ENCODE measurements at regions not wholly inside any gene's neighbourhood (a gene's known extent, or its start where the extent isn't known, plus 50 kb on each side); places are given as distances from the start of the nearest gene placed in this dataset.

DNA sequence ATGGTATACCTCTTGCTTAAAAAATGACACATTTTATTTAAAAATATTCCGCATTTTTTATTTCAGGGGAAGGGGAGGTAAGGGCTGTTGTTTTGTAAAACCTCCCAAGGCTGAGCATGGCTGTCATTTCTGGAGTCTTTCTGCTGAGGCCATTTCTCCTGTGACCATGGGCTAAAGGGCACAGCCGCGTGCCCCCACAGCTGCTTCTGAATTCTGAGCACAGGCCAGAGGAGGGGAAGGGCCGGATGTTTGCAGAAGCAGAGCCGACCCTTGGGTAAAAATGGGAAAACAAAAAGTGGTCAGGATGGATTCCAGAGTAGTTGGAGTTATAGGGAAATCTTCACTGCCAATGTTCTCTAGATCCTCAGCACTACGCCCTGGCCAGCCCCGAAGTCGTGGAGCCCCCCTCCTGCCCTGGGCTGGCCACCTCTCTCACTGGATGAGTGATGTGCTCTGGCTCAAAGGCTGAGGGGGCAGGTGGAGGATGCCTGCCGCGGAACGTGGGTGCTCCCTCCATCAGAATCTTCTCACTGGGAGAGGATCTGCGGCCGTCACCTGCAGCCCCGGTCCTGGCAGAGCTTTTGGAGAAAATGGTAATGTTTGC, 131.3 kb upstream of the ZEB1 start:
- Histone ChIP-seq H3K4me1 (ENCODE audit: control insufficient read depth, insufficient read depth, low read length) (no peaks in the 10 kb centered on the region), H3K27ac (ENCODE audit: low read depth, low read length) (no peak overlapping the region), H3K36me3 (ENCODE audit: control insufficient read depth, insufficient read depth, low read length) (no peaks in the 10 kb centered on the region), H3K27me3 (ENCODE audit: control insufficient read depth, insufficient read depth, low read length) (no peaks in the 10 kb centered on the region), H3K9me3 (ENCODE audit: control insufficient read depth, insufficient read depth, low read length) (no peaks in the 10 kb centered on the region), H3K9ac (ENCODE audit: low read depth, low read length) (no peak overlapping the region), H3K4me3 (ENCODE audit: low read depth, low read length) (no peak overlapping the region)

- no peak overlapping the region for H3K27ac ChIP-seq (ENCODE audit: low read depth, low read length)
- no peaks in the 10 kb centered on the region for H3K27me3 ChIP-seq (ENCODE audit: control insufficient read depth, insufficient read depth, low read length)
- no peaks in the 10 kb centered on the region for H3K9me3 ChIP-seq (ENCODE audit: control insufficient read depth, insufficient read depth, low read length)
- no peaks in the 10 kb centered on the region for H3K36me3 ChIP-seq (ENCODE audit: control insufficient read depth, insufficient read depth, low read length)
- no peak overlapping the region for H3K9ac ChIP-seq (ENCODE audit: low read depth, low read length)
- H3K4me1 ChIP-seq (ENCODE audit: control insufficient read depth, insufficient read depth, low read length) = no peaks in the 10 kb centered on the region
- no peak overlapping the region for H3K4me3 ChIP-seq (ENCODE audit: low read depth, low read length)
Measured at GRCh38 chr10:31188792-31189406, 130.1 kb upstream of the ZEB1 start.

DNA sequence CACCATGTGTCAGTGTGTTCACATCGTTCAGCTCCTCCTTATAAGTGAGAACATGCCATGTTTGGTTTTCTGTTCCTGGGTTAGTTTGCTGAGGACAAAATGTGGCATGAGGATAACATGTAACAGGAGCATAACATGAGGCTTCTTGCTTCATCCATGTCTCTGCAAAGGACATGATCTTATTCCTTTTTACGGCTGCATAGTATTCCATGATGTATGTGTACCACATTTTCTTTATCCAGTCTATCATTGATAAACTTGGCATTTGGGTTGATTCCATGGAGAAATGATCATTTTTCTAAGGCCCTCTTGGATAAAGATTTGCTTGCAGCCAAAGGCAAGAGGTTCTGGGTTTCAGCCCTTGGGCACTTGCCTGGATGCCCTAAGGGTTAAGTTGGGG, 128.5 kb upstream of the ZEB1 start:
- H3K27ac ChIP-seq (ENCODE audit: low read depth, low read length) = no peak overlapping the region
- H3K4me1 ChIP-seq (ENCODE audit: control insufficient read depth, insufficient read depth, low read length) = no peaks in the 10 kb centered on the region
- H3K36me3 ChIP-seq (ENCODE audit: control insufficient read depth, insufficient read depth, low read length) = no peaks in the 10 kb centered on the region
- H3K4me3 ChIP-seq (ENCODE audit: low read depth, low read length) = no peak overlapping the region
- H3K27me3 ChIP-seq (ENCODE audit: control insufficient read depth, insufficient read depth, low read length) = no peaks in the 10 kb centered on the region
- H3K9ac ChIP-seq (ENCODE audit: low read depth, low read length) = no peak overlapping the region
- H3K9me3 ChIP-seq (ENCODE audit: control insufficient read depth, insufficient read depth, low read length) = no peaks in the 10 kb centered on the region

GRCh38 chr10:31192475-31192874, 126.5 kb upstream of the ZEB1 start:
- H3K4me1 ChIP-seq (ENCODE audit: control insufficient read depth, insufficient read depth, low read length) = no peaks in the 10 kb centered on the region
- H3K27ac ChIP-seq (ENCODE audit: low read depth, low read length) = no peak overlapping the region
- no peaks in the 10 kb centered on the region for H3K36me3 ChIP-seq (ENCODE audit: control insufficient read depth, insufficient read depth, low read length)
- H3K9me3 ChIP-seq (ENCODE audit: control insufficient read depth, insufficient read depth, low read length) = no peaks in the 10 kb centered on the region
- H3K4me3 ChIP-seq (ENCODE audit: low read depth, low read length) = no peak overlapping the region
- no peak overlapping the region for H3K9ac ChIP-seq (ENCODE audit: low read depth, low read length)
- no peaks in the 10 kb centered on the region for H3K27me3 ChIP-seq (ENCODE audit: control insufficient read depth, insufficient read depth, low read length)

GRCh38 chr10:31194986-31195385, 124.0 kb upstream of the ZEB1 start:
- Histone ChIP-seq H3K4me3 (ENCODE audit: low read depth, low read length) (no peak overlapping the region), H3K9ac (ENCODE audit: low read depth, low read length) (no peak overlapping the region), H3K27me3 (ENCODE audit: control insufficient read depth, insufficient read depth, low read length) (no peaks in the 10 kb centered on the region), H3K27ac (ENCODE audit: low read depth, low read length) (no peak overlapping the region), H3K9me3 (ENCODE audit: control insufficient read depth, insufficient read depth, low read length) (no peaks in the 10 kb centered on the region), H3K4me1 (ENCODE audit: control insufficient read depth, insufficient read depth, low read length) (no peaks in the 10 kb centered on the region), H3K36me3 (ENCODE audit: control insufficient read depth, insufficient read depth, low read length) (no peaks in the 10 kb centered on the region)

GRCh38 chr10:31197886-31198285, 121.1 kb upstream of the ZEB1 start:
- H3K4me1 ChIP-seq (ENCODE audit: control insufficient read depth, insufficient read depth, low read length) = no peaks in the 10 kb centered on the region
- H3K4me3 ChIP-seq (ENCODE audit: low read depth, low read length) = no peak overlapping the region
- H3K36me3 ChIP-seq (ENCODE audit: control insufficient read depth, insufficient read depth, low read length) = no peaks in the 10 kb centered on the region
- H3K27me3 ChIP-seq (ENCODE audit: control insufficient read depth, insufficient read depth, low read length) = no peaks in the 10 kb centered on the region
- no peaks in the 10 kb centered on the region for H3K9me3 ChIP-seq (ENCODE audit: control insufficient read depth, insufficient read depth, low read length)
- no peak overlapping the region for H3K9ac ChIP-seq (ENCODE audit: low read depth, low read length)
- H3K27ac ChIP-seq (ENCODE audit: low read depth, low read length) = no peak overlapping the region

- Histone ChIP-seq H3K36me3 (ENCODE audit: control insufficient read depth, insufficient read depth, low read length) (no peaks in the 10 kb centered on the region), H3K9me3 (ENCODE audit: control insufficient read depth, insufficient read depth, low read length) (no peaks in the 10 kb centered on the region), H3K27ac (ENCODE audit: low read depth, low read length) (no peak overlapping the region), H3K9ac (ENCODE audit: low read depth, low read length) (no peak overlapping the region), H3K4me3 (ENCODE audit: low read depth, low read length) (no peak overlapping the region), H3K27me3 (ENCODE audit: control insufficient read depth, insufficient read depth, low read length) (no peaks in the 10 kb centered on the region), H3K4me1 (ENCODE audit: control insufficient read depth, insufficient read depth, low read length) (no peaks in the 10 kb centered on the region)
Measured at GRCh38 chr10:31204090-31204489, 114.9 kb upstream of the ZEB1 start.

DNA sequence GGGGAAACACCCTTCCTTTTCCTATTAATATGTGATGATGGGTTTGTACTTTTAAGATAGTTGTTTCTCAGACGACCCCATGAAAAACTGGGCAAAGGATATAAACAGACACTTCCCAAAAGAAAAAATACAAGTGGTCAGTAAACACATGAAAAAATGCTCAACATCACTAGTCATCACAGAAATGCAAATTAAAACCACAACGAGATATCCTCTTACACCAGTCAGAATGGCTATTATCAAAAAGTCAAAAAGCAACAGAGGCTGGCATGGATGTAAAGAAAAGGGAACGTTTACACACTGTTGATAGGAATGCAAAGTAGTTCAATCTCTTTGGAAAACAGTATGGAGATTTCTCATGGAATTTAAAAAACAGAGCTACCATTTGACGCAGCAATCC, 111.4 kb upstream of the ZEB1 start:
- Histone ChIP-seq H3K36me3 (ENCODE audit: control insufficient read depth, insufficient read depth, low read length) (no peaks in the 10 kb centered on the region), H3K4me3 (ENCODE audit: low read depth, low read length) (no peak overlapping the region), H3K9ac (ENCODE audit: low read depth, low read length) (no peak overlapping the region), H3K4me1 (ENCODE audit: control insufficient read depth, insufficient read depth, low read length) (no peaks in the 10 kb centered on the region), H3K27me3 (ENCODE audit: control insufficient read depth, insufficient read depth, low read length) (no peaks in the 10 kb centered on the region), H3K9me3 (ENCODE audit: control insufficient read depth, insufficient read depth, low read length) (no peaks in the 10 kb centered on the region), H3K27ac (ENCODE audit: low read depth, low read length) (no peak overlapping the region)

GRCh38 chr10:31209478-31209877, 109.5 kb upstream of the ZEB1 start:
- Histone ChIP-seq H3K4me3 (ENCODE audit: low read depth, low read length) (no peak overlapping the region), H3K27ac (ENCODE audit: low read depth, low read length) (no peak overlapping the region), H3K9me3 (ENCODE audit: control insufficient read depth, insufficient read depth, low read length) (no peaks in the 10 kb centered on the region), H3K36me3 (ENCODE audit: control insufficient read depth, insufficient read depth, low read length) (no peaks in the 10 kb centered on the region), H3K9ac (ENCODE audit: low read depth, low read length) (no peak overlapping the region), H3K27me3 (ENCODE audit: control insufficient read depth, insufficient read depth, low read length) (no peaks in the 10 kb centered on the region), H3K4me1 (ENCODE audit: control insufficient read depth, insufficient read depth, low read length) (no peaks in the 10 kb centered on the region)

DNA sequence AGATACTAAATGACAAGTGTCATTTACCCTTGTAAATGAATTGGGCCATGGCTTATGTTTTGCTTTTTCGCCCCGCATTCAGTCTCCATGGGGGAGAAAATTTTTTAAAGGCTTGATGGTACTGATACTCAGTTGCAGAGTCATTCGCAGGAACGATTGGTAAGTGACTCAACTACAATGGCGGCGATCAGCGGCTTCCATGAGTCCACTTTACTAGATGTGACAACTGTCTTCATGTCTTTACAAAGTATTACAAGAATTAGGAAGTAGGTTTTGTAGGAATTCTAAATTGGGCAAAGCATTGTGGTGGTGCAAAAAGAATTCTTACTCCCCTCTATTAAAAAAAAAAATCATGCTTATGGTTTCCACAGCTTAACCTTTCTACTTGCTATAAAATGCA, 108.8 kb upstream of the ZEB1 start:
- Histone ChIP-seq H3K36me3 (ENCODE audit: control insufficient read depth, insufficient read depth, low read length) (no peaks in the 10 kb centered on the region), H3K9me3 (ENCODE audit: control insufficient read depth, insufficient read depth, low read length) (no peaks in the 10 kb centered on the region), H3K4me1 (ENCODE audit: control insufficient read depth, insufficient read depth, low read length) (no peaks in the 10 kb centered on the region), H3K9ac (ENCODE audit: low read depth, low read length) (no peak overlapping the region), H3K27ac (ENCODE audit: low read depth, low read length) (no peak overlapping the region), H3K4me3 (ENCODE audit: low read depth, low read length) (no peak overlapping the region), H3K27me3 (ENCODE audit: control insufficient read depth, insufficient read depth, low read length) (no peaks in the 10 kb centered on the region)

- H3K9ac ChIP-seq (ENCODE audit: low read depth, low read length) = no peak overlapping the region
- H3K27ac ChIP-seq (ENCODE audit: low read depth, low read length) = no peak overlapping the region
- no peaks in the 10 kb centered on the region for H3K4me1 ChIP-seq (ENCODE audit: control insufficient read depth, insufficient read depth, low read length)
- H3K4me3 ChIP-seq (ENCODE audit: low read depth, low read length) = no peak overlapping the region
- H3K27me3 ChIP-seq (ENCODE audit: control insufficient read depth, insufficient read depth, low read length) = no peaks in the 10 kb centered on the region
- no peaks in the 10 kb centered on the region for H3K36me3 ChIP-seq (ENCODE audit: control insufficient read depth, insufficient read depth, low read length)
- H3K9me3 ChIP-seq (ENCODE audit: control insufficient read depth, insufficient read depth, low read length) = no peaks in the 10 kb centered on the region
Measured at GRCh38 chr10:31213959-31214358, 105.1 kb upstream of the ZEB1 start.
